Right lobe of liver (tissue), 6 donors: ENCODE measurements at regions not wholly inside any gene's neighbourhood (a gene's known extent, or its start where the extent isn't known, plus 50 kb on each side); places are given as distances from the start of the nearest gene placed in this dataset.

Source experiments
- ATAC-seq, 4 donors: fragments of 200-7000 bp; cut with Tn5 transposase; one replicate each; pipeline ENCODE4 v1.9.1; 2020; ENCODE audit warnings: mild to moderate bottlenecking in 4 of 4, moderate library complexity in 4 of 4
- DNase-seq, 3 donors: peaks; one replicate each; pipeline ENCODE4 v3.0.0-alpha.2; 2020
- H3K27ac ChIP-seq, 3 donors: fragments of 200-600 bp; one replicate each; pipeline ENCODE4 v1.8.0; 2022
- H3K27me3 ChIP-seq, 2 donors: fragments of 200-600 bp; one replicate each; pipeline ENCODE4 v1.8.0; 2022
- H3K36me3 ChIP-seq, 4 donors: fragments of 200-600 bp; sonication (generic) in 1 of 4; one replicate each; pipeline versions ENCODE4 v1.5.1 to v1.8.0; 2017 to 2022; ENCODE audit warnings: control low read depth in 1 of 4
- H3K4me1 ChIP-seq, 4 donors: fragments of 200-600 bp; sonication (generic) in 1 of 4; one replicate each; pipeline versions ENCODE4 v1.5.1 to v1.8.0; 2017 to 2022; ENCODE audit warnings: control low read depth in 1 of 4
- H3K4me3 ChIP-seq, 3 donors: fragments of 200-600 bp; one replicate each; pipeline ENCODE4 v1.8.0; 2022
- H3K9me3 ChIP-seq, 4 donors: fragments of 200-600 bp; sonication (generic) in 1 of 4; one replicate each; pipeline versions ENCODE4 v1.5.1 to v1.8.0; 2017 to 2022; ENCODE audit warnings: control low read depth in 1 of 4
- POLR2A ChIP-seq: fragments of 450-650 bp; IDR thresholded peaks from one replicate; pipeline ENCODE4 v1.6.1; 2017; ENCODE audit warnings: antibody characterized with exemption, mild to moderate bottlenecking
- WGBS: methylation state at CpG from one replicate; pipeline ENCODE4 v1.1.6; 2018; ENCODE audit warnings: low coverage, low lambda C conversion rate; ENCODE audit not compliant: insufficient coverage; ENCODE audit errors: missing lambda C conversion rate; 5-methylcytosine and 5-hydroxymethylcytosine counted together
- intact Hi-C, 2 donors: fragments of 100-400 bp; cut with DNase I; formaldehyde crosslinking; loops; one replicate each; pipeline versions ENCODE4 v1.11.2 to v1.14.1; 2022
- TF ChIP-seq, protein P1 (sequence below), 4 donors: fragments of 200-600 bp in 3 of 4; fragments of 450-650 bp in 1 of 4; IDR thresholded peaks; one replicate each; pipeline versions ENCODE4 v1.5.1 to v1.8.0; 2016 to 2022; ENCODE audit warnings: antibody characterized with exemption in 4 of 4, mild to moderate bottlenecking in 2 of 4
- donor health status: DM: no; HTN: yes; CAD: no.
- donor health status: DM: no; HTN: no; CAD: no.
- donor health status: DM: no; HTN: no; CAD: no.
- donor health status: DM: no; HTN: yes; CAD: no.
- donor health status: DM: no; HTN: yes; CAD: no.

- Histone ChIP-seq H3K9me3 (no peaks in the 10 kb centered on the region), H3K36me3 (no peaks in the 10 kb centered on the region), H3K4me3 (no peak overlapping the region), H3K27ac (no peak overlapping the region), H3K27me3 (no peaks in the 10 kb centered on the region), H3K4me1 (no peaks in the 10 kb centered on the region)
- TF ChIP-seq POLR2A: no peak
- TF ChIP-seq, protein P1, sequence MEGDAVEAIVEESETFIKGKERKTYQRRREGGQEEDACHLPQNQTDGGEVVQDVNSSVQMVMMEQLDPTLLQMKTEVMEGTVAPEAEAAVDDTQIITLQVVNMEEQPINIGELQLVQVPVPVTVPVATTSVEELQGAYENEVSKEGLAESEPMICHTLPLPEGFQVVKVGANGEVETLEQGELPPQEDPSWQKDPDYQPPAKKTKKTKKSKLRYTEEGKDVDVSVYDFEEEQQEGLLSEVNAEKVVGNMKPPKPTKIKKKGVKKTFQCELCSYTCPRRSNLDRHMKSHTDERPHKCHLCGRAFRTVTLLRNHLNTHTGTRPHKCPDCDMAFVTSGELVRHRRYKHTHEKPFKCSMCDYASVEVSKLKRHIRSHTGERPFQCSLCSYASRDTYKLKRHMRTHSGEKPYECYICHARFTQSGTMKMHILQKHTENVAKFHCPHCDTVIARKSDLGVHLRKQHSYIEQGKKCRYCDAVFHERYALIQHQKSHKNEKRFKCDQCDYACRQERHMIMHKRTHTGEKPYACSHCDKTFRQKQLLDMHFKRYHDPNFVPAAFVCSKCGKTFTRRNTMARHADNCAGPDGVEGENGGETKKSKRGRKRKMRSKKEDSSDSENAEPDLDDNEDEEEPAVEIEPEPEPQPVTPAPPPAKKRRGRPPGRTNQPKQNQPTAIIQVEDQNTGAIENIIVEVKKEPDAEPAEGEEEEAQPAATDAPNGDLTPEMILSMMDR (IDR thresholded peaks at IDR 0.05): no peak
- intact Hi-C loops: no loop called here
- DNase-seq (no peak), ATAC-seq (no peak)
- WGBS: 70% methylated on average over 3 of the region's 3 CpGs
Measured at GRCh38 chr10:65375528-65375927, 1550.3 kb upstream of the LRRTM3 start.

- no peaks in the 10 kb centered on the region for H3K27me3 ChIP-seq
- TF ChIP-seq, protein P1 (IDR thresholded peaks at IDR 0.05): no peak
- no peak for TF ChIP-seq POLR2A
- no peaks in the 10 kb centered on the region for H3K36me3 ChIP-seq
- no peak overlapping the region for H3K4me3 ChIP-seq
- intact Hi-C loops: no loop called here
- 13% methylated on average over 1 of the region's 1 CpG for WGBS
- no peak for DNase-seq
- H3K27ac ChIP-seq: no peak overlapping the region
- H3K4me1 ChIP-seq: no peaks in the 10 kb centered on the region
- H3K9me3 ChIP-seq: no peaks in the 10 kb centered on the region
- no peak for ATAC-seq
Measured at GRCh38 chr10:65377687-65378086, 1548.1 kb upstream of the LRRTM3 start.

DNA sequence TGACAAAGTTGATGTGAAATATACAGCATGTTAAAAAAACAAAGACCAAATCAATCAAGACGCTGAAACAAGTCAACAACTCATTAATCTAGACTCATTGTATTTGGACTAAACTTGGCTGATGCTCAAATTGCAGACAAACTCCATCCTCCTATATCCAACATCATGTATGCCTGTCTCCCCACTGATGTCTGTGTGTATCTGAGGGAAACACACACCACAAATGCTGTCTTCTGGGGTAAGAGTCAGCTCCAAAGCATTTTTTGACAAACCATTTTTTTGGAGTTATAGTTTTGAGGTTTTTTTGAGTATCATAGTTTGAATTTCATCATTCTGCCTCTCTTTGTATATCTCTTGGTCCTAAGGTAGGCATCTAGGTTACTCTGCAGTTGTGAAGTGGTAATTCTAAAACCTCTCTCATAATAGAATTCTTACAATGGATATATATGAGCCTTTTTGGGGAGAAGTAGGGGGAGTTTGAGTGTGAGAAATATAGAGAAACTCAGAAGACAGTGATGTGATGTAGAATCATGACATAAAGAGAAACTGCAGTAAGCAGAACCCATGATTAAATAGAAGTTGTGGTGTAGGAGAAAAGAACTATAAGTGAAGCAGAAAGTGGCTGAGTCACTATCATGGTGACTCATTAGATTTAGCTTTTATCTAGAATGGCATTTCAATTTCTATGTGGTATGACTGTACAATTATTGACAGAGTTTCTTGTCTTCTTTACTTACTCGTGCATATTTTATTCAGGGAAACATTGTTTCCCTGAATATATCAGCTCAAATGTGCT is 1531.1 kb upstream of the LRRTM3 start:
- 22% methylated on average over 2 of the region's 2 CpGs for WGBS
- Histone ChIP-seq H3K27ac (no peak overlapping the region), H3K36me3 (no peaks in the 10 kb centered on the region), H3K4me3 (no peak overlapping the region), H3K4me1 (no peaks in the 10 kb centered on the region), H3K27me3 (no peaks in the 10 kb centered on the region), H3K9me3 (no peaks in the 10 kb centered on the region)
- intact Hi-C loops: no loop called here
- no peak for DNase-seq
- TF ChIP-seq POLR2A: no peak
- TF ChIP-seq, protein P1 (IDR thresholded peaks at IDR 0.05): no peak
- no peak for ATAC-seq

DNA sequence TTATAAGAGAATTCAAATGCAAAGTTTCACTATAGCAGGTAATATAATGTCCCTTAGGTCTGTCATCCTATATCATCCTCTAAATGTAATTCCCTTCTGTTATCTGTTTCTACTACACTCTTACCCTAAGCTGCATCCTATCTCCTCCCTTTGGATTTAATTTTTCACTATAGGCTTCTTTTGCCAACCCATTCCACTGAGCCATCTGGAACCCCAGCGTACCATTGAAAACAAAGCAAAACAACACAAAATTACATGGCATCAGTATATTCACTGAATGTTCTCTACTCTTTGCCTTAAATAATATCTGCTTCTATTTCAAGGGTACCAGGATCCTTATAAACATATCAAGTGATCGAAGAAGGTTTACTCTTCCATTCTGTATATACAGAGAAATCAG is 1530.2 kb upstream of the LRRTM3 start:
- ATAC-seq (no peak), DNase-seq (no peak)
- Histone ChIP-seq H3K36me3 (no peaks in the 10 kb centered on the region), H3K4me3 (no peak overlapping the region), H3K4me1 (no peaks in the 10 kb centered on the region), H3K27me3 (no peaks in the 10 kb centered on the region), H3K9me3 (no peaks in the 10 kb centered on the region), H3K27ac (no peak overlapping the region)
- intact Hi-C loops: no loop called here
- WGBS: 68% methylated on average over 2 of the region's 2 CpGs
- no peak for TF ChIP-seq POLR2A
- TF ChIP-seq, protein P1 (IDR thresholded peaks at IDR 0.05): no peak
